Neuronal stem cell (in vitro differentiated cells): ENCODE measurements at regions not wholly inside any gene's neighbourhood (a gene's known extent, or its start where the extent isn't known, plus 50 kb on each side); places are given as distances from the start of the nearest gene placed in this dataset.

ENCODE experiments used
- DNase-seq: peaks from one replicate; pipeline ENCODE4 v3.0.0-alpha.2; 2013; ENCODE audit warnings: low spot score
- H2AFZ ChIP-seq: one replicate; pipeline ENCODE4 v1.6.1; 2013; ENCODE audit warnings: mild to moderate bottlenecking, low read length, inconsistent platforms
- H2AK5ac ChIP-seq: 2 replicates; pipeline ENCODE4 v1.6.1; 2013; ENCODE audit warnings: low read depth, mild to moderate bottlenecking, inconsistent platforms, low read length, moderate library complexity, mixed read lengths
- H2BK120ac ChIP-seq: 2 replicates; pipeline ENCODE4 v1.6.1; 2013; ENCODE audit warnings: low read depth, mild to moderate bottlenecking, inconsistent platforms, low read length, moderate library complexity, mixed read lengths
- H2BK12ac ChIP-seq: one replicate; pipeline ENCODE4 v1.6.1; 2013; ENCODE audit warnings: low read length, inconsistent platforms
- H2BK15ac ChIP-seq: 2 replicates; pipeline ENCODE4 v1.6.1; 2013; ENCODE audit warnings: mild to moderate bottlenecking, low read length, inconsistent platforms, mixed read lengths
- H2BK5ac ChIP-seq: one replicate; pipeline ENCODE4 v1.6.1; 2013; ENCODE audit warnings: inconsistent platforms, mild to moderate bottlenecking, low read length, moderate library complexity
- H3K14ac ChIP-seq: one replicate; pipeline ENCODE4 v1.6.1; 2013; ENCODE audit warnings: low read length, inconsistent platforms
- H3K18ac ChIP-seq: 2 replicates; pipeline ENCODE4 v1.6.1; 2013; ENCODE audit warnings: low read length, inconsistent platforms
- H3K23ac ChIP-seq: 2 replicates; pipeline ENCODE4 v1.6.1; 2013; ENCODE audit warnings: low read depth, mild to moderate bottlenecking, mixed read lengths, low read length, inconsistent platforms; ENCODE audit not compliant: poor library complexity
- H3K27ac ChIP-seq: replicated peaks from 3 replicates; pipeline ENCODE4 v1.5.1; 2013; ENCODE audit warnings: low read length, inconsistent platforms
- H3K27me3 ChIP-seq, 3 experiments: 2 replicates each; pipeline ENCODE4 v1.6.1; 2013; ENCODE audit warnings: low read length in 3 of 3, mild to moderate bottlenecking in 2 of 3, inconsistent platforms in 1 of 3, low read depth in 1 of 3, mixed read lengths in 1 of 3, moderate library complexity in 1 of 3; ENCODE audit not compliant: control insufficient read depth in 3 of 3, insufficient read depth in 3 of 3
- H3K36me3 ChIP-seq, 2 donors: replicated peaks in 1 of 2; 2 replicates each; pipeline ENCODE4 v1.6.1; 2013; ENCODE audit warnings: low read length in 2 of 2; ENCODE audit not compliant: control insufficient read depth in 2 of 2, insufficient read depth in 2 of 2
- H3K4ac ChIP-seq: 2 replicates; pipeline ENCODE4 v1.6.1; 2013; ENCODE audit warnings: inconsistent platforms, mild to moderate bottlenecking, low read length, moderate library complexity
- H3K4me1 ChIP-seq, 2 donors: 1 replicate in 1 of 2; 2 replicates in 1 of 2; pipeline ENCODE4 v1.6.1; 2013; ENCODE audit warnings: low read length in 2 of 2, low read depth in 1 of 2; ENCODE audit not compliant: control insufficient read depth in 2 of 2, insufficient read depth in 1 of 2
- H3K4me2 ChIP-seq: one replicate; pipeline ENCODE4 v1.6.1; 2013; ENCODE audit warnings: mild to moderate bottlenecking, low read length, inconsistent platforms; ENCODE audit not compliant: insufficient read depth, poor library complexity, severe bottlenecking
- H3K4me3 ChIP-seq, 2 donors: 2 replicates each; pipeline ENCODE4 v1.5.1; 2013; ENCODE audit warnings: low read length in 2 of 2, mild to moderate bottlenecking in 2 of 2, inconsistent platforms in 1 of 2, moderate library complexity in 1 of 2
- H3K79me1 ChIP-seq: one replicate; pipeline ENCODE4 v1.6.1; 2013; ENCODE audit warnings: low read depth, mild to moderate bottlenecking, inconsistent platforms, low read length, moderate library complexity
- H3K9ac ChIP-seq: one replicate; pipeline ENCODE4 v1.6.1; 2013; ENCODE audit warnings: mild to moderate bottlenecking, low read depth, low read length, inconsistent platforms; ENCODE audit not compliant: poor library complexity
- H3K9me3 ChIP-seq, 2 donors: replicated peaks in 1 of 2; 2 replicates each; pipeline versions ENCODE3 to v1.6.1; 2013; ENCODE audit warnings: low read length in 2 of 2, mild to moderate bottlenecking in 2 of 2, inconsistent platforms in 1 of 2, low read depth in 1 of 2, mixed read lengths in 1 of 2, moderate library complexity in 1 of 2; ENCODE audit not compliant: control insufficient read depth in 2 of 2, insufficient read depth in 1 of 2
- H4K8ac ChIP-seq: one replicate; pipeline ENCODE4 v1.6.1; 2013; ENCODE audit warnings: low read depth, mild to moderate bottlenecking, inconsistent platforms, low read length, moderate library complexity
- H4K91ac ChIP-seq: one replicate; pipeline ENCODE4 v1.6.1; 2013; ENCODE audit warnings: low read length, low read depth, mild to moderate bottlenecking, inconsistent platforms; ENCODE audit not compliant: poor library complexity
- WGBS, 2 donors: extraction: QIAGEN DNeasy Blood & Tissue Kit; methylation state at CpG; one replicate each; pipeline ENCODE4 v1.1.7; 2013; ENCODE audit warnings: missing lambda C conversion rate in 2 of 2, mixed read lengths in 1 of 2; ENCODE audit not compliant: insufficient read length in 2 of 2, insufficient replicate concordance in 1 of 2; ENCODE audit errors: extremely low coverage in 2 of 2; 5-methylcytosine and 5-hydroxymethylcytosine counted together

GRCh38 chr11:37076866-37077265, 478.8 kb upstream of the RAG2 start:
- H2BK120ac ChIP-seq = no peak overlapping the region
- no peak overlapping the region for H3K4me3 ChIP-seq
- no peak overlapping the region for H4K91ac ChIP-seq
- H3K9ac ChIP-seq = no peak overlapping the region
- no peak overlapping the region for H2BK12ac ChIP-seq
- no peaks in the 10 kb centered on the region for H3K27me3 ChIP-seq
- H3K4ac ChIP-seq = no peak overlapping the region
- no peaks in the 10 kb centered on the region for H3K9me3 ChIP-seq
- no peak overlapping the region for H4K8ac ChIP-seq
- no CpG with 5 or more reads among the region's 1 CpG for WGBS, 2 donors
- no peak overlapping the region for H2AFZ ChIP-seq
- H3K14ac ChIP-seq = no peak overlapping the region
- H3K23ac ChIP-seq = no peak overlapping the region
- H3K4me1 ChIP-seq = no peaks in the 10 kb centered on the region
- no peaks in the 10 kb centered on the region for H3K79me1 ChIP-seq
- H2AK5ac ChIP-seq = no peak overlapping the region
- H3K18ac ChIP-seq = no peak overlapping the region
- no peak overlapping the region for H3K4me2 ChIP-seq
- no peaks in the 10 kb centered on the region for H3K36me3 ChIP-seq
- no peak overlapping the region for H2BK5ac ChIP-seq
- H2BK15ac ChIP-seq = no peak overlapping the region
- no peak overlapping the region for H3K27ac ChIP-seq
- no peak for DNase-seq

GRCh38 chr11:37072538-37073055, 474.6 kb upstream of the RAG2 start:
- no peak overlapping the region for H3K23ac ChIP-seq
- no CpG with 5 or more reads among the region's 1 CpG for WGBS, 2 donors
- no peak overlapping the region for H4K8ac ChIP-seq

GRCh38 chr11:37050311-37050710, 452.3 kb upstream of the RAG2 start:
- no peak for DNase-seq
- H3K36me3 ChIP-seq = no peaks in the 10 kb centered on the region
- no peak overlapping the region for H3K4me3 ChIP-seq
- no peak overlapping the region for H3K14ac ChIP-seq
- no peak overlapping the region for H2AK5ac ChIP-seq
- H3K4ac ChIP-seq = no peak overlapping the region
- H2AFZ ChIP-seq = no peak overlapping the region
- no peaks in the 10 kb centered on the region for H3K79me1 ChIP-seq
- no peaks in the 10 kb centered on the region for H3K27me3 ChIP-seq
- H3K4me1 ChIP-seq = no peaks in the 10 kb centered on the region
- H3K18ac ChIP-seq = no peak overlapping the region
- H2BK12ac ChIP-seq = no peak overlapping the region
- H2BK5ac ChIP-seq = no peak overlapping the region
- no peak overlapping the region for H3K4me2 ChIP-seq
- H4K8ac ChIP-seq = no peak overlapping the region
- no peak overlapping the region for H3K9ac ChIP-seq
- no peak overlapping the region for H2BK15ac ChIP-seq
- H3K9me3 ChIP-seq = no peaks in the 10 kb centered on the region
- no peak overlapping the region for H3K23ac ChIP-seq
- no peak overlapping the region for H3K27ac ChIP-seq
- H4K91ac ChIP-seq = no peak overlapping the region
- no peak overlapping the region for H2BK120ac ChIP-seq

More at GRCh38 chr11:37072538-37073055, 474.6 kb upstream of the RAG2 start:
- no peak overlapping the region for H3K4me3 ChIP-seq
- no peak overlapping the region for H4K91ac ChIP-seq
- H3K14ac ChIP-seq = no peak overlapping the region
- no peak overlapping the region for H2BK5ac ChIP-seq
- no peak overlapping the region for H2BK15ac ChIP-seq
- no peak for DNase-seq
- no peak overlapping the region for H3K27ac ChIP-seq
- H3K4me1 ChIP-seq = no peaks in the 10 kb centered on the region
- no peaks in the 10 kb centered on the region for H3K9me3 ChIP-seq
- H3K27me3 ChIP-seq = no peaks in the 10 kb centered on the region
- H3K36me3 ChIP-seq = no peaks in the 10 kb centered on the region
- H2AFZ ChIP-seq = no peak overlapping the region
- H3K79me1 ChIP-seq = no peaks in the 10 kb centered on the region
- no peak overlapping the region for H3K18ac ChIP-seq
- no peak overlapping the region for H2BK12ac ChIP-seq
- no peak overlapping the region for H2BK120ac ChIP-seq
- no peak overlapping the region for H3K4ac ChIP-seq
- H3K4me2 ChIP-seq = no peak overlapping the region
- no peak overlapping the region for H3K9ac ChIP-seq
- H2AK5ac ChIP-seq = no peak overlapping the region

GRCh38 chr11:37040921-37041320, 442.9 kb upstream of the RAG2 start:
- H3K27ac ChIP-seq = no peak overlapping the region
- H3K27me3 ChIP-seq = no peaks in the 10 kb centered on the region
- no peak overlapping the region for H3K14ac ChIP-seq
- H3K4ac ChIP-seq = no peak overlapping the region
- H3K79me1 ChIP-seq = no peaks in the 10 kb centered on the region
- H4K91ac ChIP-seq = no peak overlapping the region
- H3K4me2 ChIP-seq = no peak overlapping the region
- no peak for DNase-seq
- no peak overlapping the region for H2AK5ac ChIP-seq
- no peak overlapping the region for H3K23ac ChIP-seq
- no peak overlapping the region for H3K4me3 ChIP-seq
- no peaks in the 10 kb centered on the region for H3K9me3 ChIP-seq
- no peak overlapping the region for H2BK5ac ChIP-seq
- no peak overlapping the region for H2AFZ ChIP-seq
- H3K4me1 ChIP-seq = peaks cover 0 to 2% of the 10 kb centered on the region in 2 donors
- H3K18ac ChIP-seq = no peak overlapping the region
- no peaks in the 10 kb centered on the region for H3K36me3 ChIP-seq
- no peak overlapping the region for H3K9ac ChIP-seq
- no peak overlapping the region for H2BK12ac ChIP-seq
- no peak overlapping the region for H2BK120ac ChIP-seq
- no peak overlapping the region for H4K8ac ChIP-seq
- no peak overlapping the region for H2BK15ac ChIP-seq
